NK-92 (cell line): ENCODE measurements at regions not wholly inside any gene's neighbourhood (a gene's known extent, or its start where the extent isn't known, plus 50 kb on each side); places are given as distances from the start of the nearest gene placed in this dataset.
A peak's percentile ranks its signal among the peaks of the same experiment; 100 is the strongest.
"Not testable (repeated sequence)": the region's sequence is repeated elsewhere in the genome, so short reads cannot be mapped to it uniquely, and the experiment has no call there.

Source experiments
- DNase-seq: peaks from one replicate; lab custom pipeline; 2025; ENCODE audit not compliant: unreplicated experiment; lab: John Stamatoyannopoulos, UW

DNA sequence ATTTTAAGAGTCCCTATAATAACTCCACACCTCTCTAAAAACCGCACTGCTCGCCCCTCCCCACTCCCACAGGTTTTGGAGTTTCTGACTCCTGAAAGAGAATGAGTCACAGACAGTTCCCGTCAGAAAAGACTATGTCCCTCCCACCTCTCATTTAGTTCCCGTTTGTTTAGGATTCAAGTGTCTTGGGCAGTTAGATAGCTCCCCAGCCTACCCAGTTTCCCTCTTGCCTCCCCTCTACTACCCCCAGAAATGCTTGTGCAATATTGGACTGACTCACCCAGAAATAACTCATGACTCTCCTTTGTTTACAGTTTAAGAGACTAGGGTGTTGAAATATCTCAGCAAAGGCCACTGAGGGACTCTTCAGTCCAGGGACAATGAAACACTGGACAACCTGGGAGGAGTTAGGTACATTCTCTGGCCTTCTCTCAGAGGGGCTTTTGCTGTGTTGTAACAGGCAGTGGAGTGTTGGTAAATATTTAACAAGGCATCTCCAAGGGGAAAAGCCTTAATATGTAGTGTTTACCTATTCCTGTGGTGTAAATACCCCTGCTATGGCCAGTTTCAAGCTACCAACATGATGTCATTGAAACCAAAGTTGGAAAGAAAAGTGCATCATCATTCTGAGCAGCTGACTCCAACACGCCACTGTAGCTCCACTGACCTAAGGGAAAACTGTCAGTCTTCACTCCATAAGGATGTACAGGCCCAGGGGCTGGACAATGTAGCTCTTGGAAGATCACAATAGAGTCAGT is 96.1 kb upstream of the CHD2 start:
- no peak for DNase-seq

DNA sequence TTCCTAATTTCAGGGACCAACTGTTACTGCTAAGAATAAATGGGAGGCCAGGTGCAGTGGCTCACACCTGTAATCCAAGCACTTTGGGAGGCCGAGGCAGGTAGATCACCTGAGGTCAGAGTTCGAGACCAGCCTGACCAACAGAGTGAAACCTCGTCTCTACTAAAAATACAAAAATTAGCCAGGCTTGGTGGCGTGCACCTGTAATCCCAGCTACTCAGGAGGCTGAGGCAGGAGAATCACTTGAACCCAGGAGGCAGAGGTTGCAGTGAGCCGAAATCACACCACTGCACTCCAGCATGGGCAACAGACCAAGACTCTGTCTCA is 95.6 kb upstream of the CHD2 start:
- not testable (repeated sequence) for DNase-seq

DNA sequence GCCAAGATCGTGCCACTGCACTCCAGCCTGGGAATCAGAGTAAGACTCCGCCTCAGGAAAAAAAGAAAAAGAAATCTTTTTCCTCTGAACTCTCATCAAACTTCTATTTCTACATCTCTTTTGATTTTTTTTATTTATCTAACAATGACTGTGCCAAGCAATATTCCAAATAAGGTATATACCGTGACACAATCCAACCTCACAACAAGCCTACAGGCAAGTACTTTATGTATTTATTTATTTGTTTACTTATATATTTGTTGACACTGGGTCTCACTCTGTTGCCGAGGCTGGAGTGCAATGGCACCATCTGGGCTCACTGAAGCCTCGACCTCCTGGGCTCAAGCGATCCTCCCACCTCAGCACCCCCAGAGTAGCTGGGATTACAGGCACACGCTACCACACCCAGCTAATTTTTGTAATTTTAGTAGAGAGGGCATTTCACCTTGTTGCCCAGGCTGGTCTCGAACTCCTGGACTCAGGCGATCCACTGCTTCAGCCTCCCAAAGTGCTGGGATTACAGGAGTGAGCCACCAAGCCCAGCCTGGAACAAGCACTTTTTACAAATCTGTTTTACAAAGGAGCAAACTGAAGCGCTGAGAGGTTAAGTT is 94.9 kb upstream of the CHD2 start:
- DNase-seq = no peak

DNA sequence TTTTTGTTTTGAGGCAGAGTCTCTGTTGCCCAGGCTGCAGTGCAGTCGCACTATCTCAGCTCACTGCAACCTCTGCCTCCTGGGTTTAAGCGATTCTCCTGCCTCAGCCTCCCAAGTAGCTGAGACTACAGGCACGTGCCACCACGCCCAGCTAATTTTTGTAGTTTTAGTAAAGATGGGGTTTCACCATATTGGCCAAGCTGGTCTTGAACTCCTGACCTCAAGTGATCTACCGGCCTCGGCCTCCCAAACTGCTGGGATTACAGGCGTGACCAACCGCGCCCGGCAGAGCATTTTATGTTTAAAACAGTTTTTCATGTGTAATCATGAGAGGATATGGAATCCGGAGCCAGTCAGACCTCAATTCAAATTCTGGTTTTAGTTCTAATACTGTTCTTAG is 94.0 kb upstream of the CHD2 start:
- not testable (repeated sequence) for DNase-seq

DNA sequence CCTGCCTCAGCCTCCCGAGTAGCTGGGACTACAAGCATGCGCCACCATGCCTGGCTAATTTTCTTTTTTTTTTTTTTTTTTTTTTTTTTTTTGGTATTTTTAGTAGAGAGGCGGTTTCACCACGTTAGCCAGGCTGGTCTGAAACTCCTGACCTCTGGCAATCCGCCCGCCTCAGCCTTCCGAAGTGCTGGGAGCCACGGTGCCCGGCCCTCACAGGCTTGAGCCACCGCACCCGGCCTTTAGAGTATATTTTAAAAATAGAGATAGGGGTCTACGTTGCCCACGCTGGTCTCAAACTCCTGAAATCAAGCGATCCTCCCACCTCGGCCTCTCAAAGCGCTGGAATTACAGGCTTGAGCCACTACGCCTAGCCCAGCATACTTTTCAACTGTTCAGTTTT is 93.4 kb upstream of the CHD2 start:
- no peak for DNase-seq

DNA sequence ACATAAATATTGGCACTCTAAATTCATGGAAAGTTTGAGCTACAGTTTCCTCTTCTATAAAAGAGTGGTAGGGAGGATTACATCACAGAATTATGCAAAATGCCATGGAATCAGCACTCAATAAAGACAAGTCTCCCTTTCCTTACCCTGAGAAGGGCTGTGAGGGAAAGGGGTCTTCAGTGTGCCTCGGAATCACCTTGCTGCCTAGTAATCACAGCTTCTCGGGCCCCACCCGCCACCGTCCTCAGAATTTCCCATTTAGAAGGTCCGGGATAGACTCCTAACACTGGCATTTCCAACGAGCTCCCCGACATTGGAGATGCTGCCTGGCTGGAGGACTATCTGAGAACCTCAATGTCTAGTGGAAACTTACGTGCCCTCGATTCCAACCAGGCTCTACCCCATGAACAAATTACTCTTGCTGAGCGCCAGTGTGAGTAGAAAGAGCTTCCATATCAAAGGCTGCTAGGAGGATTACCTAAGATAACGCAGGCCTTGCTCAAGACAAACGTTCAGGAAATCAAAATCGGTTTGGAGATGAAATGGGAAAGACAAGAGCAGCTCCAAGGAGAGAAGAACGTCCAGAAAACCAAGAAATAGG is 92.1 kb upstream of the CHD2 start:
- DNase-seq = no peak

DNA sequence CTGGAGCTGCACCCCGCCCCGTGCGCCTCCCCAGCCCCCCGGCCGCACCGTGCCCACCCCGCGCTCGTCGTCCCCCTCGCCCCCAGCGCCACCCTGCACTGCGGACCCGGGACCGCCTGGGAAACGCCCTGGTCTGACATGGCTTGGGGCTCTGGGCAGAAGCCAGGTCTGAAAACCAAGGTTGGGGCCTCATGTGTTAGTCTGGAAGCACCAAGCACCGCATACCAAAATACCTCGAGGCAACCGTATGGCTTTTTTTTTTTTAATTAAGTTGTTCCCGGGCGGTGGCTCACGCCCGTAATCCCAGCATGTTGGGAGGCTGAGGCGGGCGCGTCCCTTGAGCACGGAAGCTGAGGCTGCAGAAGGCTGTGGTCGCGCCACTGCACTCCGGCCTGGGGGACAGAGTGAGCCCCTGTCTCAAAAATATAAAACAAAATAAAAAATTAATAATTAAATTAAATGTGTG is 91.5 kb upstream of the CHD2 start:
- DNase-seq = no peak

DNA sequence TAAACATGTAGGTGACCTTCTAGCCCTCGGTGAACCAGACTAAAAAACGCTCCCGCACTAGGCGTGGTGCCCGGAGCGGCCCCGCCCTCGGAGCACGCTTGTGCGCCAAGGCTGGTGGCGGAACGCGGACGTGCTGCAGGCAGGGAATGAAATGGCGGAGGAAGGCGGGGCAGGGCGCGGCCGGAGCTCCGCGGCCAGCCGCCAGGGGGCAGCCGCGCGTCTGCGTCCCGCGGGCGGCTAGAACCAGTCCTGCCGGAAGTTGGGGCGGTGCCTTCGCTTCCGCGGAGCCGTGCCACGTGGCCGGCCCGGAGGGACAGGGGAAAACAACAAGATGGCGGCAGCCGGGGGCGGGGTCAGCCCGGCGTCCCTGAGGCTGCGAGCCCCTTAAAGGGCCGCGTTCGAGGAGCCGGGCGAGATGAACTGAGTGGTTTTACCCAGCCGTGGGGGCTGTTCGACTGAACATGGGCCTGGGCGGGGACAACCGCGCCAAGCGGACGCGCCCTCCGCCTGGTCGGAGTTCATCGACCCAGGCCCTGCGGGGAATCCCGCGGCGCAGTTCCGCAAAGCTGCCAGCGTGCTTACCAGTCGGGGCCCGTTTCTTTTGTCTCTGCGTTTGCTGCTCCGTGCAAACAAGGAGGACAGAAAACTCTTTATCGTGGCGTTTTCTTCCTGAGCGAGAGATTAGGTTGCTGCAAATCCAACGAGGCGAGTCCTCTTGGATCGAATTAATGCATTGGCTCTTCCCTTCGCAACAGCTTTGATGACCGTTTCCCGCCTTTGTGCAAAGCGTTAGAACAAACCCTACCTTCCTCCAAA is 90.9 kb upstream of the CHD2 start:
- DNase-seq = peak; percentile 87

DNA sequence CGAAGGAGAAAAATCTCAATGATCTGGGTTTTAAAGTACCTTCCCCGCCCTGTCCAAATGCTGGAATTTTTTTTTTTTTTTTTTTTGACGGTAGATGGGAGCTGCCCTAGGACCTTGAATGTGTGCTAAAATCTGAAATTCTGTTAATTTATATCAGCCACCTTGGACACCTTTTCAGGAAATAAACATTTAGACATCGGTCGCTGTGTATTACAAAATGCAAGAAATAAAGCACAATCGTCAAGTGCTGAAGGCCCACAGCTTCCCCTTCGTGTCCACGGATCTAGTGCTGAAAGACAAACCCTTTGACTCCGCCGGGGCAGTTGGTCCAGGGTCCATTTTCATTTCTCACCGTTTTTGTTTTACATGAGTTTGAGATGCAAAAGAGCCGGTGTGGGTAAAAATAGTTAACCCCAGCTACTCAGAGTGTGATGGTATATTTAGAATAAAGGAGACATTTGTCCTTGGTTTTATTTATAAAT is 90.2 kb upstream of the CHD2 start:
- no peak for DNase-seq

DNA sequence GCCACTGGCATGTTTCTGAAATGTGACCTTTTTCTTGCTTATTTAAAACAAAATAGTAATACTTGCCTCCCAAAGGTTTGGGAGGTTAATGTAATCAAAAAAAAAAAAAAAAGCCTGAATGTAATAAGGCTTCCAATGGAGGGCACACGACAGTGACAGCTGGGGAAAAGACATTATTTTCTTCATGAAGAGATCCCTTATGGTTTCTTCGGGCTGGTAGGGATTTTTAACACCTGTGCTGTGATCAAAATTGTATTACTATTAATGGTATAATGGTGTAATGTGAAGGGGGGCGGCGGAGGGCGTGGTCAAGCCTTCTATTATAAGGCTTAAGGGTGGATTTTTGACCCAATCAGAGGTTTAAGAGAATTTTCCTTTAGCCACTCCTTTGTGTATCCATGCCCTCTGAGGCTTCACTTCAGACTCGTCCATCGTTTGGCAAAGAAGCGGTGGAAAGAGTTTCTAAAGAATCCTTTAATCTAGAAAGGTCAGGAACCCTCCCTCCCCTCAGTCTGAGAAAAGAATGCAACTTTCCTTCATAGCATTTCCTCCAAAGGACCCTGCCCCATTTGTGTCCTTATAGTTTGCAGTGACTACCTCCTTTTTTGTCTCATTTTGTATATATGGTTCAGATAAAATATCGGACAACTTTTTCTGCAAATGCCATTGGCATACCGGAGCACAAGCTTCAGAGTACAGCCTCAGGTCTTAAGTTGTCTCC is 89.5 kb upstream of the CHD2 start:
- no peak for DNase-seq

DNA sequence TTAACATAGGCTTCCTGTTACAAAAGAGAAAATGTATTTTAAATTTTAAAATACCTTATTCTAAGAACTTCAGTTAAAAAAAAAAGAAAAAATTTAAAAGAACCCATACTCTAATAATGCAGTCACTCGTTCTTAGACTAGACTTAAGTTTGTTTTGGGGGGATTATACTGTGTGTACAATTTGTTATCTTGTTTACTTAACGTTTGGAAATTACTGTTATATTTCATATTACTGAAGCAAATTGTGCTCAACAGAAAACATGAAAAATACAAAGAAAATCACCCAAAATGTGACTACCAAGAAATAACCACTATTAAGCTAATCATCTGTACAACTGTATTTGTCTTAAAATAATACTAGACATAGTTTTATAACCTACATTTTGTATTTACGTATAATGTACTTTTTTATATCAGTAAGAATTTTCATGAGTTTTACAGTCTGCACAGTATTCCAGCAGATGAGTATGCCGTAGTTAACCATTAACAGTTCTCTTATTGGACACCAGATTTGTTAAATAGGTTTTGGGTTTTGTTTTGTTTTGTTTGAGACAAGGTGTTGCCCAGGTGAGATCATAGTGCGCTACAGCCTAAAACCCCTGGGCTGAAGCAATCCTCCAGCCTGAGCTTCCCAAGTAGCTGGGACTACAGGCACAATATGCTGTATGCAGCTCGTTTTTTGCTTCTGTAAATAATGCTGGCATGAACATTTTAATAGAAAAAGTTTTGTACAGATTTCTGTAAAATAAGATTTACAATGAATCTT is 88.8 kb upstream of the CHD2 start:
- no peak for DNase-seq

DNA sequence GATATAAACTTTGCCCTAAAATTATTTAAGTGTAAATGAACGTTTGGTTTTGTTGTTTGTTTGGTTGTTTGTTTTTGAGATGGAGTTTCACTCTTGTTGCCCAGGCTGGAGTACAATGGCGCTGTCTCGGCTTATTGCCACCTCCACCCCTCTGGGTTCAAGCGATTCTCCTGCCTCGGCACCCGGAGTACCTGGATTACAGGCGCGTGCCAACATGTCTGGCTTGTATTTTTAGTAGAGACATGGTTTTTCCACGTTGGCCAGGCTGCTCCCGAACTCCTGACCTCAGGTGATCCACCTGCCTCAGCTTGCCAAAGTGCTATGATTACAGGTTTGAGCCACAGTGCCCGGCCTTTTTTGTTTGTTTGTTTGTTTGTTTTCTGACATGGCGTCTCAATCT is 87.9 kb upstream of the CHD2 start:
- no peak for DNase-seq

DNA sequence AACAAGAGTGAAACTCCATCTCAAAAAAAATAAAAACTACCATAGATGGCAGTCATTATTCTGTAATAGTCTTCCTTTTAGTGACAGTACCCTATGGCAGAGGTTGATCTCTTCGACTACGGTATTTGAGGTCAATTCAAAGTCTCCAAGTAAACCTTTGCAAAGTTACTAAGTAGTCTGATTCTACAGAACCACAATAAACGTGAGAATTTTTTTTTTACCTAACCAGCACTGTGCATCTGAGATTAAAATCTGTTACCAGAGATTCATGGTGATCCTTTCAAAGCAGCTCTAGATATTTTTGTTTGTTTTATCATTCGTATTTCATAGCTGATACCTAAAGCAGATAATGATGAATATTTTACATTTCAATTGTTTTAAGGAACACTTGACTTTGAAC is 86.6 kb upstream of the CHD2 start:
- DNase-seq = no peak

DNA sequence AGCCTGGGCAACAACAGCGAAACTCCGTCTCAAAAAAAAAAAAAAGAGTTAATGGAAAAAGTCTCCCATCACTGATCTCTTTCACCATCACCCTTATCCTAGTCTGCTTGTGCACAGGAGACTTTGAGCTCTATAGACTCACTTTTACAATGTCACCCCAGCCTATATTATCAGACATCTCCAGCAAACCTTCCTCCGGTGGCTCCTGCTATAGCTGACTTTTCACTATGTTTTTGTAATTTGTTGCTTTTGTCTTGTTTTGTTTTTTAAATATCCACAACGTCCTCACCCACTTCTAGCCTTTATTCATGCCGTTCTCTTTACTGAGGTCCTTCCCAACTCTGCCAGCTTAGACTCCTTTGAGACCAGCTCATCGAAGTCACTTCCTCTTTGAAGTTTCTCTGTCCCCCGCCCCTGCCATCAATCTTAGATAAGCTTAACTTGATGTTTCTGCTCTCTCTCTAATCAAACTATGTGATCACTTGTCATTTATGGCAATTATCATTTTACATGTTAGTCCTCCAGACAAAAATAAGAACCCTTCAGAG is 82.7 kb upstream of the CHD2 start:
- DNase-seq = no peak

DNA sequence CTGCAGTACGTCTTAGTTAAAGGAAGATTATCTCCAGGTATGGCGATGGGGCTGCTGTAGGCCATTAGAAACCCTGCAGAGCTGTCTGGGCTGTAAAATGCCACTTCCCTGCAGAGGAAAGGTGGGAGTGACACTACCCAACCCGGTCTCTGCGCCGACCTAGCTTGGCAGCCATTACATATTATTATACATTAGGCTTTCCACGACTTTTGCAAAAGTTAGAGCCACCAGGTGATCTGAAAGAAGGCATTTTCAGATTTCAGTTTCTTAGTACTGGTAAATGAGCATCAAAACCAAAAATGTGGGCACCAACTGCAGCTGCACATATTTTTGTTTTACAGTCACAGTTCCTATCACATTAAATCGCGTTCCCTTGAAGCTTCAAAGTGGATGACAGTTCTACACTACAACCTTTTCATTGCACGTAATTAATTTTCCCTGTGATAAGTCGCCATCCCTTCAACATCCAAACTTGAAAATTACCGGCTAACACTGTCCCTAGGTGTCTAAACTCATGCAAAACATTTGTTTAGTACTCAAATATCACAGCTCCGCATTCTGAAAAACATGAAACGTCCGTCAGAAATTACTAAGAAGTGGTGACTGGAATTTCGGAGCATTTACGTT is 81.4 kb upstream of the CHD2 start:
- DNase-seq = no peak

DNA sequence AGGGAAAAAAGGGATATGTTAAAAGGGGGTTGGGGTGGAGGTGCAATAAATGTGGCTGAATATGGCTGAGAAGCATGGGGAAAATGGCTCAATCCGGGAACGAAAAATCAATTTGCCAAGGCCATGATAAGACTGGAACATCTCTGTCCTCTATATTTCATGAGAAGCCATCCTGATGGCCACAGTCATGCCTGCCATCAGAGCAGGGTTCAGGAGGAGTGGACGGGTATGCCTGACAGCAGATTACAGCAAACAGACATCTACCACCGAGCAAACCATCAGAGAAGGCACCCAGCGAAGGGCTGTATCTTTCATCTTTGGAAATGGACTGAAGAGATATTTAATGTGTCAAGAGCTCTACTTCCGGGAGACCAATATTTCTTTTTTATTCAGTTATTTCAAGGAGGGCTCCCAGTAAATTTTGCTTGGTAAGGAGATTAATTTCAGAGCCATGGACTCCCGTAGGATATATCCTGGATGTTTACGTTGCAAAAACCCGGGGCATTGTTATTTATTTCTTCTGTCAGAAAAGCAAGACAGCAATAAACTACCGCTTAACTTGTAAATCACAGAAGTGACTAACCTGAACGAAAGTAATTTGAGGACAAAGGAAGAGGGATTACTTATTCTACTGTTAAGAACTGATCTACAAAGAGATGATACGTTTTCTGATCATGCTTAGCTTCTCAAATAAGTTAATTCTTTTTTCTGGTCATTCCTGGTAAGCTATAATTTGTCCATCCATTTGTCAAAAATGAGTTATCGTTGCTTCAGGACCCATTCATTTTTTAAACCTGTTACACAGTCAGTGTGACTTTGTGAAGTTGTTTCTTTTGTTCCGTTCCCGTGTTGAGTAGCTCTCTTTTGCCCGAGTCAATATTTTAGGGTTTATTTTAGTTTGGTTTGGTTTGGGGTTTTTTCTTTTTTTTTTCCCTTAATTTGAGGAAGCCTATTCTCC is 80.6 kb upstream of the CHD2 start:
- no peak for DNase-seq

DNA sequence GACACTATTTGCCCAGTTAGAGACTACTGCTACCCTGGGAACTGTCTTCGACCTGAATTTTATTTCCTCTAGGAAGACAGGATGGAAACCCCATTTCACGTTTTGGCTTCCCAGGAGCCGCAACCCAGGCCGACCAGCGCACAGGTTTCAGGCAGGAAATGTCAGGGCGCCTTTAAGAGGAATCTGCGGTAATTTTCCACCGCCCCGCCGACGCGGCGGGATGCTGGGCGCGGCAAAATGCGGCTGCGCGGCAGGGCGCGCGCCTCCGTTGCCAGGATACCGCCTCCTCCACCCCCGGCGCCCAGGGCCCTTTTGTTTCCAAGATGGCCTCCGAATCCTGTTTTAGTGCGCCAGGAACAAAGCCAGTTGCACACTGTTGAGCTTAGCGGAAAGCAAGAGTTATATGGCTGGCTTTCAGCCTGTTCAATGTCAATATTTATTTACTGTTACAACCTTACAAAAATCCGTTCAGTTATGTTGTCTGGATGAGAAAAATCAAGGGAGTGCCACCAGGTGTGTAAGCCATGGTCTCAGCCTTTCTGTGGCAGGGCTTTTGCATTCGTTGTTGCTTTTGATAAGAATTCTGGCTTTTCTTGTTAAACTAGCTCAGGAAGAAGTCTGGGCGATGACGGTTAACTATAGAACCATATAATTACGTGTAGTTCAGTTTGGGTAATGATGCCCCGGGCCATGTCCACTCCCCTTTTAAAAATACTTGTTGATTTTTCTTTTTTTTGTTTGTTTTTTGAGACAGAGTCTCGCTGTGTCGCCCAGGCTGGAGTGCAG is 79.7 kb upstream of the CHD2 start:
- DNase-seq = peak; percentile 30
